OCI-LY3 (cell line): ENCODE measurements at regions not wholly inside any gene's neighbourhood (a gene's known extent, or its start where the extent isn't known, plus 50 kb on each side); places are given as distances from the start of the nearest gene placed in this dataset.
"Not testable (repeated sequence)": the region's sequence is repeated elsewhere in the genome, so short reads cannot be mapped to it uniquely, and the experiment has no call there.

Source experiments
- CTCF ChIP-seq: fragments of 200-600, 300-600 bp; sonication (generic); IDR thresholded peaks from 2 replicates; pipeline ENCODE4 v1.5.1; 2014; ENCODE audit warnings: antibody characterized with exemption, low read length, low read depth
- EZH2phosphoT487 ChIP-seq: fragments of 200-600 bp; shearing (Covaris generic); IDR thresholded peaks from 2 replicates; pipeline ENCODE4 v1.6.1; 2018; ENCODE audit warnings: antibody characterized with exemption, mixed run types, low read depth

- not testable (repeated sequence) for TF ChIP-seq CTCF, EZH2phosphoT487
These were observed 215.4 kb upstream of the ZNF385D start for GRCh38 chr3:21966457-21966856.
